HFFc6 (cell line): ENCODE measurements at regions not wholly inside any gene's neighbourhood (a gene's known extent, or its start where the extent isn't known, plus 50 kb on each side); places are given as distances from the start of the nearest gene placed in this dataset.

Experiments
- DNase-seq: peaks from one replicate; pipeline ENCODE4 v3.0.0-alpha.2; 2018
- H3K27ac Mint-ChIP-seq: 2 replicates; pipeline ENCODE4 v1.8.0; 2020; ENCODE audit warnings: mild to moderate bottlenecking, mixed read lengths
- H3K27me3 Mint-ChIP-seq: 2 replicates; pipeline ENCODE4 v1.8.0; 2021; ENCODE audit warnings: mild to moderate bottlenecking, moderate library complexity, mixed read lengths; ENCODE audit not compliant: insufficient read depth
- H3K36me3 Mint-ChIP-seq: 2 replicates; pipeline ENCODE4 v1.8.0; 2021; ENCODE audit warnings: low read depth, mixed read lengths
- H3K4me1 Mint-ChIP-seq: 2 replicates; pipeline ENCODE4 v1.8.0; 2020; ENCODE audit warnings: low read depth, mixed read lengths
- H3K4me3 Mint-ChIP-seq: 2 replicates; pipeline ENCODE4 v1.8.0; 2020; ENCODE audit warnings: mild to moderate bottlenecking, moderate library complexity, mixed read lengths
- H3K9me3 Mint-ChIP-seq: 2 replicates; pipeline ENCODE4 v1.8.0; 2020; ENCODE audit warnings: mild to moderate bottlenecking, mixed read lengths
- CTCF ChIP-seq: fragments of 200-600 bp; sonication (generic); IDR thresholded peaks from 2 replicates; pipeline ENCODE4 v1.5.0; 2021; ENCODE audit warnings: antibody characterized with exemption, mild to moderate bottlenecking

- Mint-ChIP-seq H3K9me3 (no peaks in the 10 kb centered on the region), H3K36me3 (no peaks in the 10 kb centered on the region), H3K27me3 (no peaks in the 10 kb centered on the region), H3K4me1 (peaks cover 52% of the 10 kb centered on the region), H3K27ac (no peak overlapping the region), H3K4me3 (peak overlapping the region; percentile 84; the same call in 1 of the 2 replicates)
- no peak for DNase-seq
- no peak for TF ChIP-seq CTCF
These were observed 192.3 kb upstream of the ANKRD50 start for GRCh38 chr4:124904723-124905388.

- no peak for TF ChIP-seq CTCF
- Mint-ChIP-seq H3K9me3 (no peaks in the 10 kb centered on the region), H3K27me3 (no peaks in the 10 kb centered on the region), H3K4me3 (peak overlapping the region; percentile 84), H3K4me1 (peaks cover 45% of the 10 kb centered on the region), H3K36me3 (no peaks in the 10 kb centered on the region), H3K27ac (peak overlapping the region; percentile 56)
- peak; percentile 38 for DNase-seq
These were observed 191.6 kb upstream of the ANKRD50 start for GRCh38 chr4:124903995-124904722.

- no peak for TF ChIP-seq CTCF
- DNase-seq = no peak
- H3K27me3 Mint-ChIP-seq = no peaks in the 10 kb centered on the region
- H3K9me3 Mint-ChIP-seq = no peaks in the 10 kb centered on the region
- H3K4me3 Mint-ChIP-seq = no peak overlapping the region
- H3K36me3 Mint-ChIP-seq = no peaks in the 10 kb centered on the region
- H3K4me1 Mint-ChIP-seq = peaks cover 28% of the 10 kb centered on the region
- H3K27ac Mint-ChIP-seq = no peak overlapping the region
These were observed 189.5 kb upstream of the ANKRD50 start for GRCh38 chr4:124902001-124902515.

- H3K9me3 Mint-ChIP-seq = no peaks in the 10 kb centered on the region
- no peak overlapping the region for H3K27ac Mint-ChIP-seq
- no peak for TF ChIP-seq CTCF
- no peak overlapping the region for H3K4me3 Mint-ChIP-seq
- no peaks in the 10 kb centered on the region for H3K27me3 Mint-ChIP-seq
- no peaks in the 10 kb centered on the region for H3K36me3 Mint-ChIP-seq
- no peak for DNase-seq
- peaks cover 23% of the 10 kb centered on the region for H3K4me1 Mint-ChIP-seq
These were observed 187.5 kb upstream of the ANKRD50 start for GRCh38 chr4:124899997-124900396.

GRCh38 chr4:124890522-124890921 is 178.0 kb upstream of the ANKRD50 start:
- no peaks in the 10 kb centered on the region for H3K27me3 Mint-ChIP-seq
- no peak for DNase-seq
- H3K4me3 Mint-ChIP-seq = no peak overlapping the region
- no peak for TF ChIP-seq CTCF
- no peak overlapping the region for H3K27ac Mint-ChIP-seq
- no peaks in the 10 kb centered on the region for H3K36me3 Mint-ChIP-seq
- H3K4me1 Mint-ChIP-seq = peaks cover 9% of the 10 kb centered on the region; the same call in 1 of the 2 replicates
- no peaks in the 10 kb centered on the region for H3K9me3 Mint-ChIP-seq
